Panc1 (cell line): ENCODE measurements at regions not wholly inside any gene's neighbourhood (a gene's known extent, or its start where the extent isn't known, plus 50 kb on each side); places are given as distances from the start of the nearest gene placed in this dataset.

Source experiments
- ATAC-seq: fragments of 200-7000 bp; cut with Tn5 transposase; 2 replicates; pipeline ENCODE4 v1.9.1; 2020; ENCODE audit warnings: mild to moderate bottlenecking, moderate library complexity
- BruUV-seq: library from RNA; stranded (reverse); fragments of 400-500 nt; replicated peaks from 2 replicates; lab custom pipeline; 2021; lab: Mats Ljungman, UMichigan
- CTCF ChIA-PET: fragments of 300-600 bp; sonication (Branson Sonifier 250); formaldehyde crosslinking; loops from one replicate; lab custom pipeline; 2022; ENCODE audit warnings: antibody characterized with exemption; lab: Charles Lee
- POLR2A ChIA-PET: fragments of 300-600 bp; sonication (Branson Sonifier 250); formaldehyde crosslinking; loops from one replicate; lab custom pipeline; 2022; ENCODE audit warnings: antibody characterized with exemption; lab: Charles Lee
- DNase-seq: peaks from one replicate; pipeline ENCODE4 v3.0.0-alpha.2; 2010; ENCODE audit warnings: low read depth, low spot score
- H3K27ac ChIP-seq: 2 replicates; pipeline ENCODE4 v1.5.1; 2011; ENCODE audit warnings: mild to moderate bottlenecking, low read length, inconsistent platforms
- H3K27me3 ChIP-seq: fragments of 200-500 bp; sonication (Bioruptor generic); 2 replicates; pipeline ENCODE4 v1.6.0; 2014; ENCODE audit warnings: low read length, inconsistent platforms; ENCODE audit not compliant: control insufficient read depth, insufficient read depth
- H3K36me3 ChIP-seq: fragments of 200-500 bp; sonication (Bioruptor generic); 2 replicates; pipeline ENCODE4 v1.5.1; 2014; ENCODE audit warnings: inconsistent platforms, mild to moderate bottlenecking, low read length, moderate library complexity; ENCODE audit not compliant: control insufficient read depth, insufficient read depth
- H3K4me1 ChIP-seq: 2 replicates; pipeline ENCODE4 v1.5.1; 2011; ENCODE audit warnings: inconsistent platforms, mild to moderate bottlenecking, low read length, moderate library complexity; ENCODE audit not compliant: control insufficient read depth, insufficient read depth
- H3K4me3 ChIP-seq, 2 experiments: 2 replicates each; pipeline ENCODE4 v1.5.1; 2011 to 2012; ENCODE audit warnings: low read depth in 2 of 2, low read length in 2 of 2, mild to moderate bottlenecking in 2 of 2, inconsistent platforms in 1 of 2, moderate library complexity in 1 of 2
- H3K9me3 ChIP-seq: fragments of 200-500 bp; sonication (Bioruptor generic); 2 replicates; pipeline ENCODE4 v1.5.1; 2014; ENCODE audit warnings: low read depth, mild to moderate bottlenecking, inconsistent platforms, low read length, moderate library complexity; ENCODE audit not compliant: control insufficient read depth, insufficient read depth
- CTCF ChIP-seq: fragments of 450-650 bp; IDR thresholded peaks from 2 replicates; pipeline ENCODE4 v1.5.1; 2017; ENCODE audit warnings: mild to moderate bottlenecking
- POLR2AphosphoS5 ChIP-seq: IDR thresholded peaks from 2 replicates; pipeline ENCODE4 v1.6.1; 2012; ENCODE audit warnings: mild to moderate bottlenecking, low read depth, low read length, moderate library complexity
- SIN3A ChIP-seq: IDR thresholded peaks from 2 replicates; pipeline ENCODE4 v1.6.1; 2012; ENCODE audit warnings: low read depth, mild to moderate bottlenecking, low read length, moderate library complexity, borderline replicate concordance; ENCODE audit not compliant: insufficient read depth
- TCF7L2 ChIP-seq: IDR thresholded peaks from 2 replicates; pipeline ENCODE4 v1.6.1; 2011; ENCODE audit warnings: mild to moderate bottlenecking, low read depth, low read length, inconsistent platforms
- in situ Hi-C: cut with HindIII; loops from 2 replicates; pipeline ENCODE4 v1.10.0; 2016; ENCODE audit warnings: low sequenced_read_pairs, low pct_unique_long_range_greater_than_20kb
- intact Hi-C: fragments of 100-400 bp; cut with micrococcal nuclease; formaldehyde crosslinking; loops from one replicate; pipeline ENCODE4 v1.10.0; 2022; ENCODE audit not compliant: unreplicated experiment
- TF ChIP-seq, protein P1 (sequence below), 2 experiments: IDR thresholded peaks; 2 replicates each; pipeline ENCODE4 v1.6.1; 2011 to 2012; ENCODE audit warnings: low read depth in 2 of 2, control low read depth in 1 of 2, low read length in 1 of 2, mild to moderate bottlenecking in 1 of 2, moderate library complexity in 1 of 2; ENCODE audit not compliant: insufficient read depth in 1 of 2

GRCh38 chr1:30038134-30039025 is 685.0 kb downstream of the MATN1 start:
- H3K4me3 ChIP-seq = no peak overlapping the region
- in situ Hi-C loops = no loop called here
- no peaks in the 10 kb centered on the region for H3K36me3 ChIP-seq
- no peak overlapping the region for H3K27ac ChIP-seq
- DNase-seq (no peak), ATAC-seq (no peak)
- TF ChIP-seq CTCF (no peak), SIN3A (no peak), TCF7L2 (no peak), POLR2AphosphoS5 (no peak)
- TF ChIP-seq, protein P1, sequence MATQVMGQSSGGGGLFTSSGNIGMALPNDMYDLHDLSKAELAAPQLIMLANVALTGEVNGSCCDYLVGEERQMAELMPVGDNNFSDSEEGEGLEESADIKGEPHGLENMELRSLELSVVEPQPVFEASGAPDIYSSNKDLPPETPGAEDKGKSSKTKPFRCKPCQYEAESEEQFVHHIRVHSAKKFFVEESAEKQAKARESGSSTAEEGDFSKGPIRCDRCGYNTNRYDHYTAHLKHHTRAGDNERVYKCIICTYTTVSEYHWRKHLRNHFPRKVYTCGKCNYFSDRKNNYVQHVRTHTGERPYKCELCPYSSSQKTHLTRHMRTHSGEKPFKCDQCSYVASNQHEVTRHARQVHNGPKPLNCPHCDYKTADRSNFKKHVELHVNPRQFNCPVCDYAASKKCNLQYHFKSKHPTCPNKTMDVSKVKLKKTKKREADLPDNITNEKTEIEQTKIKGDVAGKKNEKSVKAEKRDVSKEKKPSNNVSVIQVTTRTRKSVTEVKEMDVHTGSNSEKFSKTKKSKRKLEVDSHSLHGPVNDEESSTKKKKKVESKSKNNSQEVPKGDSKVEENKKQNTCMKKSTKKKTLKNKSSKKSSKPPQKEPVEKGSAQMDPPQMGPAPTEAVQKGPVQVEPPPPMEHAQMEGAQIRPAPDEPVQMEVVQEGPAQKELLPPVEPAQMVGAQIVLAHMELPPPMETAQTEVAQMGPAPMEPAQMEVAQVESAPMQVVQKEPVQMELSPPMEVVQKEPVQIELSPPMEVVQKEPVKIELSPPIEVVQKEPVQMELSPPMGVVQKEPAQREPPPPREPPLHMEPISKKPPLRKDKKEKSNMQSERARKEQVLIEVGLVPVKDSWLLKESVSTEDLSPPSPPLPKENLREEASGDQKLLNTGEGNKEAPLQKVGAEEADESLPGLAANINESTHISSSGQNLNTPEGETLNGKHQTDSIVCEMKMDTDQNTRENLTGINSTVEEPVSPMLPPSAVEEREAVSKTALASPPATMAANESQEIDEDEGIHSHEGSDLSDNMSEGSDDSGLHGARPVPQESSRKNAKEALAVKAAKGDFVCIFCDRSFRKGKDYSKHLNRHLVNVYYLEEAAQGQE (IDR thresholded peaks at IDR 0.05; ENCODE audit: insufficient read depth in 1 of 2, low read depth in 2 of 2, low read length in 1 of 2) = no peak
- ChIA-PET POLR2A (no interaction called here), CTCF (no interaction called here)
- no TSS peak for BruUV-seq
- no peaks in the 10 kb centered on the region for H3K27me3 ChIP-seq
- H3K9me3 ChIP-seq = no peaks in the 10 kb centered on the region
- intact Hi-C loops = no loop called here
- H3K4me1 ChIP-seq = no peaks in the 10 kb centered on the region

DNA sequence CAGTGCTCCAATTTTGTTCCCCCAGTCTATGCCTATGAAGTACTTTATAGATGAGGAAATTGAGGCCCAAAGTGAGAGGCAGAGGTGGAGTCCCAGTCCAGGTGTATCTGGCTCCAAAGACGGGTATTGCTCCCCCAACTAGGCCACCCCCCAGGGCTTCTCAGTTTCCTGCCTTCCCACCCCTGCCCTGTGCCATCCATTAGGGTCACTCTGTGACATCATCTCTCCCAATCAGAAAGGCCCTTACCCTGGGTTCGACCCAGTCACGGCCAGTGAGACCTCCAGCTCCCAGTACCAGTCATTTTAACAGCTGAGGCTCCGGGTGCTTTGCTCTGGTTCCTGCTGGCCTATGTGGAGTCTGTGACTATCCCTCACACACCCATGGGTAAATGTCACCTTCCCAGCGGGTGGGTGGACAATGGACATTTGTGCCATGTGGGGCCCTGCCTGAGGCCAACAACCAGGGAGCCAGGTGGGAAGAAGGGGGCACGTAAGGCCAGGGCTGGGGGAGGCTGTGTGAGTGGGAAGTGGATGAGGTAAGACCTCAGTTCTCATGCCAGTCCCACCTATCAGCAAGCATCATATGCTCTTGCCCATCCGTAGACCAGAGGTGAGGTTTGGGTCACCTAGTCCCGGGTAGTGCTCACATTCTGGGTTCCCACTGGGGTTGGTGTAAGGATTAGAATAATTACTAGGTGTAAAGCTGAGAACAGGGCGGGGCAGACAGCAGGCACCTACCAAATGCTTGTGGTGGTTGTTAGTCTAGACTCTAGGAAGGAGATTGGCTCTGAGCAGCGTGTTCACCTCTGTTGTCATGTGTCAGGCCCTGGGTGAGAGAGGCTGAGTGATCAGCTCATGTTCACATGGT is 685.9 kb downstream of the MATN1 start:
- no peak for DNase-seq
- H3K27ac ChIP-seq = no peak overlapping the region
- ChIA-PET POLR2A (no interaction called here), CTCF (no interaction called here)
- BruUV-seq = no TSS peak
- ATAC-seq = no peak
- no peaks in the 10 kb centered on the region for H3K36me3 ChIP-seq
- H3K4me1 ChIP-seq = no peaks in the 10 kb centered on the region
- H3K9me3 ChIP-seq = no peaks in the 10 kb centered on the region
- H3K4me3 ChIP-seq = no peak overlapping the region
- intact Hi-C loops (no loop called here), in situ Hi-C loops (no loop called here)
- H3K27me3 ChIP-seq = no peaks in the 10 kb centered on the region
- TF ChIP-seq SIN3A (no peak), TCF7L2 (no peak), POLR2AphosphoS5 (no peak), CTCF (no peak)
- TF ChIP-seq, protein P1 (IDR thresholded peaks at IDR 0.05; ENCODE audit: insufficient read depth in 1 of 2, low read depth in 2 of 2, low read length in 1 of 2) = no peak
